Gastrocnemius medialis (tissue), 4 donors: ENCODE measurements at regions not wholly inside any gene's neighbourhood (a gene's known extent, or its start where the extent isn't known, plus 50 kb on each side); places are given as distances from the start of the nearest gene placed in this dataset.
"Not testable (repeated sequence)": the region's sequence is repeated elsewhere in the genome, so short reads cannot be mapped to it uniquely, and the experiment has no call there.

Experiments used
- POLR2A ChIP-seq, 2 donors: fragments of 450-650 bp; IDR thresholded peaks; one replicate each; pipeline ENCODE4 v1.6.1; 2017; ENCODE audit warnings: antibody characterized with exemption in 2 of 2, mild to moderate bottlenecking in 2 of 2, moderate library complexity in 2 of 2
- TF ChIP-seq, protein P1 (sequence below), 5 experiments: fragments of 450-650 bp in 3 of 5; fragments of 200-600 bp in 2 of 5; sonication (generic) in 2 of 5; IDR thresholded peaks in 4 of 5; conservative IDR thresholded peaks in 1 of 5; 1 replicate in 4 of 5; 2 replicates in 1 of 5; pipeline ENCODE4 v1.5.1; 2016 to 2019; ENCODE audit warnings: antibody characterized with exemption in 5 of 5, mild to moderate bottlenecking in 3 of 5, moderate library complexity in 3 of 5

DNA sequence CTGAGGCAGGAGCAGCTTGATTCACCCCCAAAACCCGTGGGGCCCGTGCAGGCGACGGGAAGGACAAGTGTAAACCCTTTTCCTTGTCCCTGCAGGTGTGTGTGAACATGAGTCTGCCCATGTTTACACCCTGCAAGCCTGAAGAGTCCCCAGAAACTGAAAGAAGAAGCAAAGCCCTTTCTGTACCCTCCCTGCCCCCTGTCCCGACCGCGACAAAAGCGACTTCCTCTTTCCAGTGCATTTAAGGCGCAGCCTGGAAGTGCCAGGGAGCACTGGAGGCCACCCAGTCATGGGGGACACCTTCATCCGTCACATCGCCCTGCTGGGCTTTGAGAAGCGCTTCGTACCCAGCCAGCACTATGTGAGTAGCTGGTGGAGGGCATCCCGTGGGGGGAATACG is 88.3 kb downstream of the NSUN5 start:
- TF ChIP-seq, protein P1, sequence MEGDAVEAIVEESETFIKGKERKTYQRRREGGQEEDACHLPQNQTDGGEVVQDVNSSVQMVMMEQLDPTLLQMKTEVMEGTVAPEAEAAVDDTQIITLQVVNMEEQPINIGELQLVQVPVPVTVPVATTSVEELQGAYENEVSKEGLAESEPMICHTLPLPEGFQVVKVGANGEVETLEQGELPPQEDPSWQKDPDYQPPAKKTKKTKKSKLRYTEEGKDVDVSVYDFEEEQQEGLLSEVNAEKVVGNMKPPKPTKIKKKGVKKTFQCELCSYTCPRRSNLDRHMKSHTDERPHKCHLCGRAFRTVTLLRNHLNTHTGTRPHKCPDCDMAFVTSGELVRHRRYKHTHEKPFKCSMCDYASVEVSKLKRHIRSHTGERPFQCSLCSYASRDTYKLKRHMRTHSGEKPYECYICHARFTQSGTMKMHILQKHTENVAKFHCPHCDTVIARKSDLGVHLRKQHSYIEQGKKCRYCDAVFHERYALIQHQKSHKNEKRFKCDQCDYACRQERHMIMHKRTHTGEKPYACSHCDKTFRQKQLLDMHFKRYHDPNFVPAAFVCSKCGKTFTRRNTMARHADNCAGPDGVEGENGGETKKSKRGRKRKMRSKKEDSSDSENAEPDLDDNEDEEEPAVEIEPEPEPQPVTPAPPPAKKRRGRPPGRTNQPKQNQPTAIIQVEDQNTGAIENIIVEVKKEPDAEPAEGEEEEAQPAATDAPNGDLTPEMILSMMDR (IDR thresholded peaks at IDR 0.05 in 4 of 5, conservative IDR thresholded peaks at IDR 0.05 in 1 of 5) = not testable (repeated sequence)
- TF ChIP-seq POLR2A (IDR thresholded peaks at IDR 0.05) = not testable (repeated sequence)
